ENCODE measurements at regions not wholly inside any gene's neighbourhood (a gene's known extent, or its start where the extent isn't known, plus 50 kb on each side); places are given as distances from the start of the nearest gene placed in this dataset.
"Not testable (repeated sequence)": the region's sequence is repeated elsewhere in the genome, so short reads cannot be mapped to it uniquely, and the experiment has no call there.

DNA sequence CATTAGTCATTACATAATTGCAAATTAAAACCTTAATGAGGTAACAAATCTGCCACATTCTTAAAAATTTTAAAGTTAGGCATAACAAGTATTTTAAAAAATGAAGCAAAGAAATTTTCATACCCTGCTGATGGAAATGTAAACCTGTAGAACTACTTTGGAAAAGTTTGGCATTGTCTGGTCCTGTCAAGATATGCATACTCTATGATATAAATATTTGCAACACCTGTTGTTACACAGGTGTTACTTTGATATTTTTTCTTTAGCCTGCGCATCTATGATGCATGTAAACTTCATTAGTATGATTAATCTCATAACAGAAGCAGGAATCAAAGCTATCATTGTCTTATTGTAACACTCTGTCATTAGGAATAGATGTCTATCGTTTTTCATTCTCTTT lies 634.3 kb downstream of the TRIB2 start:
- H3K36me3 ChIP-seq, result no peaks in the 10 kb centered on the region

GRCh38 chr2:13353083-13353482 lies 636.3 kb downstream of the TRIB2 start:
- intact Hi-C loops (cut with DNase I), result no loop called here
- TF ChIP-seq, protein P1, sequence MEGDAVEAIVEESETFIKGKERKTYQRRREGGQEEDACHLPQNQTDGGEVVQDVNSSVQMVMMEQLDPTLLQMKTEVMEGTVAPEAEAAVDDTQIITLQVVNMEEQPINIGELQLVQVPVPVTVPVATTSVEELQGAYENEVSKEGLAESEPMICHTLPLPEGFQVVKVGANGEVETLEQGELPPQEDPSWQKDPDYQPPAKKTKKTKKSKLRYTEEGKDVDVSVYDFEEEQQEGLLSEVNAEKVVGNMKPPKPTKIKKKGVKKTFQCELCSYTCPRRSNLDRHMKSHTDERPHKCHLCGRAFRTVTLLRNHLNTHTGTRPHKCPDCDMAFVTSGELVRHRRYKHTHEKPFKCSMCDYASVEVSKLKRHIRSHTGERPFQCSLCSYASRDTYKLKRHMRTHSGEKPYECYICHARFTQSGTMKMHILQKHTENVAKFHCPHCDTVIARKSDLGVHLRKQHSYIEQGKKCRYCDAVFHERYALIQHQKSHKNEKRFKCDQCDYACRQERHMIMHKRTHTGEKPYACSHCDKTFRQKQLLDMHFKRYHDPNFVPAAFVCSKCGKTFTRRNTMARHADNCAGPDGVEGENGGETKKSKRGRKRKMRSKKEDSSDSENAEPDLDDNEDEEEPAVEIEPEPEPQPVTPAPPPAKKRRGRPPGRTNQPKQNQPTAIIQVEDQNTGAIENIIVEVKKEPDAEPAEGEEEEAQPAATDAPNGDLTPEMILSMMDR (IDR thresholded peaks at IDR 0.05), result no peak

More for the DNA sequence above, 634.3 kb downstream of the TRIB2 start:
- H3K4me1 ChIP-seq, result no peaks in the 10 kb centered on the region
- no peaks in the 10 kb centered on the region for H3K9me3 ChIP-seq
- no peaks in the 10 kb centered on the region for H3K27me3 ChIP-seq
- intact Hi-C loops (cut with DNase I), result no loop called here
- DNase-seq (ENCODE audit: extremely low spot score in 2 of 2), result no peak
- TF ChIP-seq, protein P1 (IDR thresholded peaks at IDR 0.05), result no peak
- no peak for TF ChIP-seq POLR2A (IDR thresholded peaks at IDR 0.05)
- TF ChIP-seq POLR2AphosphoS5 (IDR thresholded peaks at IDR 0.05; ENCODE audit: insufficient read depth in 1 of 2, low read depth in 1 of 2), result no peak
- H3K4me3 ChIP-seq, result no peak overlapping the region
- no peak overlapping the region for H3K27ac ChIP-seq

GRCh38 chr2:13354031-13354430 lies 637.3 kb downstream of the TRIB2 start:
- Histone ChIP-seq H3K9me3 (no peaks in the 10 kb centered on the region), H3K4me1 (no peaks in the 10 kb centered on the region), H3K27me3 (no peaks in the 10 kb centered on the region), H3K27ac (no peak overlapping the region), H3K36me3 (no peaks in the 10 kb centered on the region), H3K4me3 (no peak overlapping the region)
- no peak for DNase-seq (ENCODE audit: extremely low spot score in 2 of 2)
- TF ChIP-seq, protein P1 (IDR thresholded peaks at IDR 0.05), result no peak
- no peak for TF ChIP-seq POLR2A (IDR thresholded peaks at IDR 0.05)
- no peak for TF ChIP-seq POLR2AphosphoS5 (IDR thresholded peaks at IDR 0.05; ENCODE audit: insufficient read depth in 1 of 2, low read depth in 1 of 2)
- intact Hi-C loops (cut with DNase I), result no loop called here

More at GRCh38 chr2:13353083-13353482, 636.3 kb downstream of the TRIB2 start:
- no peaks in the 10 kb centered on the region for H3K36me3 ChIP-seq
- H3K27me3 ChIP-seq, result no peaks in the 10 kb centered on the region
- H3K4me1 ChIP-seq, result no peaks in the 10 kb centered on the region
- no peak for DNase-seq (ENCODE audit: extremely low spot score in 2 of 2)
- H3K9me3 ChIP-seq, result no peaks in the 10 kb centered on the region
- H3K4me3 ChIP-seq, result no peak overlapping the region
- H3K27ac ChIP-seq, result no peak overlapping the region

GRCh38 chr2:13381928-13382327 lies 665.2 kb downstream of the TRIB2 start:
- H3K4me3 ChIP-seq; H3K4me1 ChIP-seq; H3K36me3 ChIP-seq; H3K9me3 ChIP-seq; intact Hi-C loops (cut with DNase I); DNase-seq (ENCODE audit: extremely low spot score in 2 of 2); H3K27me3 ChIP-seq; H3K27ac ChIP-seq: not testable (repeated sequence)

DNA sequence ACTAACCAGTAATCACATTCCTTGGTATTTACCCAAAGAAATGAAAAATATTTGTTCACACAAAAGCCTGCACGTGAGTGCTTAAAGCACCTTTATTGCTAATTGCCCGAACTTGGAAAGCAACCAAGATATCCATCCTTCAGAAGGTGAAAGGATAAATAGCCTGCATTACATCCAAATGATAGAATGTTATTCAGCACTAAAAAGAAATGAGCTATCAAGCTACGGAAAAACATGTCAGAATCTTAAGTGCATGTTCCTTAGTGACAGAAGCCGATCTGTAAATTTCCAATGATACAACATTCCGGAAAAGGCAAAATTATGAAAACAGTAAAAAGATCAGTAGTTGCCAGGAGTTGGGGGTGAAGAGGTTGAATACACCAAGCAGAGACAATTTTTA lies 672.4 kb downstream of the TRIB2 start:
- DNase-seq (ENCODE audit: extremely low spot score in 2 of 2); H3K4me1 ChIP-seq; H3K4me3 ChIP-seq; intact Hi-C loops (cut with DNase I); H3K27me3 ChIP-seq; H3K9me3 ChIP-seq; H3K27ac ChIP-seq; H3K36me3 ChIP-seq: not testable (repeated sequence)

DNA sequence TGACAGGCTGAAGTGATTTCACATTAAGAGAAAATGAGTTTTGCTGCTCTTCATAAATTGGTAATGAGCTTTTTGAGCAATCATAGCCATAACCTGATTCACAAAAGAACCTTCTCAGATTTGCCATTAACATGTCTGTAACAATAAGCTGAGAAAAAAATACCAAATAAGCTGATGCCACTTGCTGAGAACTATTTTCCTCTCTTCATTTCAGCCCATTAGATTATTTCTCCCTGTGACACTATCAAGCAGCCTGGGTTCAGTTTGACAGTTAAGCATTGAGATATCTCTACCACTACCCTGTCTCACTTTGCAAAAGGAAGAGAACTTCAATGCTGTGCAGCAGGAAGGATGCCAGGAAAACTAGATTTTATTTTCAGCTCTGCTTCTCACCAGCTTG lies 673.9 kb downstream of the TRIB2 start:
- H3K27ac ChIP-seq, result no peak overlapping the region
- no peak for TF ChIP-seq POLR2AphosphoS5 (IDR thresholded peaks at IDR 0.05; ENCODE audit: insufficient read depth in 1 of 2, low read depth in 1 of 2)
- intact Hi-C loops (cut with DNase I), result no loop called here
- H3K9me3 ChIP-seq, result no peaks in the 10 kb centered on the region
- no peaks in the 10 kb centered on the region for H3K4me1 ChIP-seq
- no peak for DNase-seq (ENCODE audit: extremely low spot score in 2 of 2)
- no peaks in the 10 kb centered on the region for H3K27me3 ChIP-seq
- no peaks in the 10 kb centered on the region for H3K36me3 ChIP-seq
- H3K4me3 ChIP-seq, result no peak overlapping the region

GRCh38 chr2:13401312-13401711 lies 684.6 kb downstream of the TRIB2 start:
- no peak for DNase-seq (ENCODE audit: extremely low spot score in 2 of 2)
- intact Hi-C loops (cut with DNase I), result no loop called here
- Histone ChIP-seq H3K9me3 (no peaks in the 10 kb centered on the region), H3K4me3 (no peak overlapping the region), H3K27me3 (no peaks in the 10 kb centered on the region), H3K27ac (no peak overlapping the region), H3K36me3 (no peaks in the 10 kb centered on the region), H3K4me1 (no peaks in the 10 kb centered on the region)
- TF ChIP-seq POLR2A (IDR thresholded peaks at IDR 0.05) (no peak), POLR2AphosphoS5 (IDR thresholded peaks at IDR 0.05; ENCODE audit: insufficient read depth in 1 of 2, low read depth in 1 of 2) (no peak)
- TF ChIP-seq, protein P1 (IDR thresholded peaks at IDR 0.05), result no peak

Measured in vagina (tissue), 2 donors.